Endothelial cell (in vitro differentiated cells): ENCODE measurements at regions not wholly inside any gene's neighbourhood (a gene's known extent, or its start where the extent isn't known, plus 50 kb on each side); places are given as distances from the start of the nearest gene placed in this dataset.

Source experiments
- DNase-seq: peaks from one replicate; pipeline ENCODE4 v3.0.0; 2021; ENCODE audit warnings: low spot score
- H3K27ac Mint-ChIP-seq: one replicate; pipeline ENCODE4 v1.8.0; 2021; ENCODE audit warnings: mixed read lengths, inconsistent platforms; ENCODE audit not compliant: unreplicated experiment
- H3K27me3 Mint-ChIP-seq: one replicate; pipeline ENCODE4 v1.8.0; 2021; ENCODE audit warnings: mild to moderate bottlenecking, moderate library complexity, mixed read lengths, inconsistent platforms; ENCODE audit not compliant: unreplicated experiment
- H3K36me3 Mint-ChIP-seq: one replicate; pipeline ENCODE4 v1.8.0; 2021; ENCODE audit warnings: mild to moderate bottlenecking, low read depth, mixed read lengths, inconsistent platforms; ENCODE audit not compliant: unreplicated experiment
- H3K4me1 Mint-ChIP-seq: one replicate; pipeline ENCODE4 v1.8.0; 2021; ENCODE audit warnings: mild to moderate bottlenecking, mixed read lengths, inconsistent platforms; ENCODE audit not compliant: unreplicated experiment
- H3K4me3 Mint-ChIP-seq: one replicate; pipeline ENCODE4 v1.8.0; 2021; ENCODE audit warnings: mild to moderate bottlenecking, mixed read lengths, inconsistent platforms; ENCODE audit not compliant: unreplicated experiment
- H3K9me3 Mint-ChIP-seq: one replicate; pipeline ENCODE4 v1.8.0; 2021; ENCODE audit warnings: mixed read lengths, inconsistent platforms; ENCODE audit not compliant: unreplicated experiment
- TF ChIP-seq, protein P1 (sequence below): fragments of 200-600 bp; sonication (generic); IDR thresholded peaks from one replicate; pipeline ENCODE4 v1.5.0; 2021; ENCODE audit warnings: antibody characterized with exemption; ENCODE audit not compliant: unreplicated experiment

GRCh38 chr7:115782696-115783490, 247.7 kb downstream of the TFEC start:
- TF ChIP-seq, protein P1, sequence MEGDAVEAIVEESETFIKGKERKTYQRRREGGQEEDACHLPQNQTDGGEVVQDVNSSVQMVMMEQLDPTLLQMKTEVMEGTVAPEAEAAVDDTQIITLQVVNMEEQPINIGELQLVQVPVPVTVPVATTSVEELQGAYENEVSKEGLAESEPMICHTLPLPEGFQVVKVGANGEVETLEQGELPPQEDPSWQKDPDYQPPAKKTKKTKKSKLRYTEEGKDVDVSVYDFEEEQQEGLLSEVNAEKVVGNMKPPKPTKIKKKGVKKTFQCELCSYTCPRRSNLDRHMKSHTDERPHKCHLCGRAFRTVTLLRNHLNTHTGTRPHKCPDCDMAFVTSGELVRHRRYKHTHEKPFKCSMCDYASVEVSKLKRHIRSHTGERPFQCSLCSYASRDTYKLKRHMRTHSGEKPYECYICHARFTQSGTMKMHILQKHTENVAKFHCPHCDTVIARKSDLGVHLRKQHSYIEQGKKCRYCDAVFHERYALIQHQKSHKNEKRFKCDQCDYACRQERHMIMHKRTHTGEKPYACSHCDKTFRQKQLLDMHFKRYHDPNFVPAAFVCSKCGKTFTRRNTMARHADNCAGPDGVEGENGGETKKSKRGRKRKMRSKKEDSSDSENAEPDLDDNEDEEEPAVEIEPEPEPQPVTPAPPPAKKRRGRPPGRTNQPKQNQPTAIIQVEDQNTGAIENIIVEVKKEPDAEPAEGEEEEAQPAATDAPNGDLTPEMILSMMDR: no peak
- H3K4me1 Mint-ChIP-seq: no peaks in the 10 kb centered on the region
- no peaks in the 10 kb centered on the region for H3K36me3 Mint-ChIP-seq
- H3K4me3 Mint-ChIP-seq: no peak overlapping the region
- H3K27me3 Mint-ChIP-seq: no peaks in the 10 kb centered on the region
- no peak overlapping the region for H3K27ac Mint-ChIP-seq
- DNase-seq: no peak
- no peaks in the 10 kb centered on the region for H3K9me3 Mint-ChIP-seq

DNA sequence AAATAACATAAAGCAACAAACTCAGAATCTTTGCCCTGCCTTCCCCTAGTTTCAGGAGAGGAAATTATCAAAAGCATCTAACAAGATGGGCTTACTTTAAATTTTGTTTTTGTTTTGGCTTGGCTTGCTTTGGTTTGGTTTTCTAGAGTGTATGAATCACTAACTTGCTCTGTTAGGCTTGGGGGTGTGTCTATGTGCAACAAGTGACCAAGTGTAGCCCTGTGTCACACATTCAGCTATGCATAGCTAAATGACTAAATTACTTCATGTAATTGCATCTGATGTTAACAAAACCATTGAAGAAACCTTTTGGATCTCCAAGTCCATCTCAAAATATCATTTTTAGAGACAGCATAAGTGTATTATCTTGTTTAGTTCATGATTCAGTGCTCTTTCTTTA, 251.0 kb downstream of the TFEC start:
- Mint-ChIP-seq H3K9me3 (no peaks in the 10 kb centered on the region), H3K27ac (no peak overlapping the region), H3K27me3 (peaks cover 2% of the 10 kb centered on the region), H3K4me3 (no peak overlapping the region), H3K4me1 (no peaks in the 10 kb centered on the region), H3K36me3 (no peaks in the 10 kb centered on the region)
- no peak for DNase-seq
- TF ChIP-seq, protein P1: no peak

GRCh38 chr7:115775981-115776380, 254.6 kb downstream of the TFEC start:
- Mint-ChIP-seq H3K27me3 (peaks cover 2% of the 10 kb centered on the region), H3K36me3 (no peaks in the 10 kb centered on the region), H3K9me3 (no peaks in the 10 kb centered on the region), H3K4me1 (no peaks in the 10 kb centered on the region), H3K27ac (no peak overlapping the region), H3K4me3 (no peak overlapping the region)
- TF ChIP-seq, protein P1: no peak
- DNase-seq: no peak

- H3K36me3 Mint-ChIP-seq: no peaks in the 10 kb centered on the region
- H3K27me3 Mint-ChIP-seq: no peaks in the 10 kb centered on the region
- H3K9me3 Mint-ChIP-seq: no peaks in the 10 kb centered on the region
These were observed 267.2 kb downstream of the TFEC start for GRCh38 chr7:115763347-115763746.

DNA sequence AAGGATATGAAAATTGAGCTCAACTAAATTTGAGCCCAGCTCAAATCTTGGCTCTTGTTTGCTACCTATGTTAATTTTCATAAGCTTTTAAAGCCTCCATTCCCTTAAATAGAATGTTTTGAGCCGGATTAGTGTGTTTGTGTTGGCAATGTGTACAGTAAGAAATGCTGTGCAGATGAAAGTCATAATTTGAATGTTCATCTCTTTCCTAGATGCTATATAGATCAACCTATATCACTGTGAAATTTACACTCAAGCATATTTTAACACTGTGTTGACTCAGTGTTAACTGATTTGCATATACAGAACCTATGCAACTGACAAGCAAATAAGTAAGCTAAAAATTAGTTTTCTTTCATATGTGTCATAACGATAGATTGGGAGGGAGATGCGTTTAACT, 272.5 kb downstream of the TFEC start:
- no peak overlapping the region for H3K4me3 Mint-ChIP-seq

More at GRCh38 chr7:115763347-115763746, 267.2 kb downstream of the TFEC start:
- H3K4me3 Mint-ChIP-seq: no peak overlapping the region
- no peaks in the 10 kb centered on the region for H3K4me1 Mint-ChIP-seq
- DNase-seq: no peak
- no peak overlapping the region for H3K27ac Mint-ChIP-seq
- TF ChIP-seq, protein P1: no peak

More for the DNA sequence above, 272.5 kb downstream of the TFEC start:
- no peak for DNase-seq
- TF ChIP-seq, protein P1: no peak
- H3K27ac Mint-ChIP-seq: no peak overlapping the region
- H3K36me3 Mint-ChIP-seq: no peaks in the 10 kb centered on the region
- no peaks in the 10 kb centered on the region for H3K27me3 Mint-ChIP-seq
- no peaks in the 10 kb centered on the region for H3K9me3 Mint-ChIP-seq
- no peaks in the 10 kb centered on the region for H3K4me1 Mint-ChIP-seq
